Stimulated activated CD4-positive, alpha-beta T cell treated with anti-CD3 and anti-CD28 coated beads, Interleukin-1b, Interleukin-23, amount 100 ng/mL, for 4 hours (primary cell): ENCODE measurements at regions not wholly inside any gene's neighbourhood (a gene's known extent, or its start where the extent isn't known, plus 50 kb on each side); places are given as distances from the start of the nearest gene placed in this dataset.

Experiments
- DNase-seq, 2 donors: peaks; one replicate each; pipeline ENCODE4 v3.0.0-alpha.2; 2020; ENCODE audit warnings: low read depth in 2 of 2

GRCh38 chr14:97264516-97265230 is 467.5 kb downstream of the VRK1 start:
- DNase-seq: no peak

- no peak for DNase-seq
Measured at GRCh38 chr14:97266653-97267052, 469.5 kb downstream of the VRK1 start.

- DNase-seq: no peak
Measured at GRCh38 chr14:97267509-97267908, 470.3 kb downstream of the VRK1 start.

GRCh38 chr14:97268097-97268496 is 470.9 kb downstream of the VRK1 start:
- no peak for DNase-seq

GRCh38 chr14:97270308-97270707 is 473.1 kb downstream of the VRK1 start:
- no peak for DNase-seq

- no peak for DNase-seq
Measured at GRCh38 chr14:97271451-97271960, 474.3 kb downstream of the VRK1 start.

GRCh38 chr14:97273540-97273939 is 476.4 kb downstream of the VRK1 start:
- no peak for DNase-seq

GRCh38 chr14:97274626-97275025 is 477.4 kb downstream of the VRK1 start:
- no peak for DNase-seq

GRCh38 chr14:97275276-97275675 is 478.1 kb downstream of the VRK1 start:
- no peak for DNase-seq

- no peak for DNase-seq
Measured at GRCh38 chr14:97276573-97276972, 479.4 kb downstream of the VRK1 start.

- no peak for DNase-seq
Measured at GRCh38 chr14:97277711-97278110, 480.5 kb downstream of the VRK1 start.

- DNase-seq: no peak
Measured at GRCh38 chr14:97280526-97280925, 483.3 kb downstream of the VRK1 start.

GRCh38 chr14:97281741-97282140 is 484.6 kb downstream of the VRK1 start:
- no peak for DNase-seq

- DNase-seq: no peak
Measured at GRCh38 chr14:97282210-97283004, 485.2 kb downstream of the VRK1 start.

GRCh38 chr14:97283005-97283403 is 485.8 kb downstream of the VRK1 start:
- no peak for DNase-seq

GRCh38 chr14:97283426-97283825 is 486.2 kb downstream of the VRK1 start:
- no peak for DNase-seq

- no peak for DNase-seq
Measured at GRCh38 chr14:97283841-97284240, 486.7 kb downstream of the VRK1 start.

GRCh38 chr14:97287956-97288355 is 490.8 kb downstream of the VRK1 start:
- DNase-seq: no peak

GRCh38 chr14:97290065-97290464 is 492.9 kb downstream of the VRK1 start:
- no peak for DNase-seq

- no peak for DNase-seq
Measured at GRCh38 chr14:97290977-97291376, 493.8 kb downstream of the VRK1 start.

- no peak for DNase-seq
Measured at GRCh38 chr14:97293659-97294058, 496.5 kb downstream of the VRK1 start.

- no peak for DNase-seq
Measured at GRCh38 chr14:97295108-97295710, 498.0 kb downstream of the VRK1 start.

GRCh38 chr14:97296176-97296575 is 499.0 kb downstream of the VRK1 start:
- DNase-seq: no peak
